ENCODE measurements at regions not wholly inside any gene's neighbourhood (a gene's known extent, or its start where the extent isn't known, plus 50 kb on each side); places are given as distances from the start of the nearest gene placed in this dataset.

GRCh38 chr11:92770981-92771380 is 198.5 kb upstream of the MTNR1B start:
- TF ChIP-seq, protein P1, sequence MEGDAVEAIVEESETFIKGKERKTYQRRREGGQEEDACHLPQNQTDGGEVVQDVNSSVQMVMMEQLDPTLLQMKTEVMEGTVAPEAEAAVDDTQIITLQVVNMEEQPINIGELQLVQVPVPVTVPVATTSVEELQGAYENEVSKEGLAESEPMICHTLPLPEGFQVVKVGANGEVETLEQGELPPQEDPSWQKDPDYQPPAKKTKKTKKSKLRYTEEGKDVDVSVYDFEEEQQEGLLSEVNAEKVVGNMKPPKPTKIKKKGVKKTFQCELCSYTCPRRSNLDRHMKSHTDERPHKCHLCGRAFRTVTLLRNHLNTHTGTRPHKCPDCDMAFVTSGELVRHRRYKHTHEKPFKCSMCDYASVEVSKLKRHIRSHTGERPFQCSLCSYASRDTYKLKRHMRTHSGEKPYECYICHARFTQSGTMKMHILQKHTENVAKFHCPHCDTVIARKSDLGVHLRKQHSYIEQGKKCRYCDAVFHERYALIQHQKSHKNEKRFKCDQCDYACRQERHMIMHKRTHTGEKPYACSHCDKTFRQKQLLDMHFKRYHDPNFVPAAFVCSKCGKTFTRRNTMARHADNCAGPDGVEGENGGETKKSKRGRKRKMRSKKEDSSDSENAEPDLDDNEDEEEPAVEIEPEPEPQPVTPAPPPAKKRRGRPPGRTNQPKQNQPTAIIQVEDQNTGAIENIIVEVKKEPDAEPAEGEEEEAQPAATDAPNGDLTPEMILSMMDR (IDR thresholded peaks at IDR 0.05), result no peak
- CTCF ChIA-PET, result no interaction called here
- Mint-ChIP-seq H3K27me3 (peaks cover 17% of the 10 kb centered on the region), H3K4me1 (ENCODE audit: low read depth) (peaks cover 6% of the 10 kb centered on the region), H3K27ac (no peak overlapping the region), H3K4me3 (no peak overlapping the region), H3K9me3 (no peaks in the 10 kb centered on the region), H3K36me3 (ENCODE audit: low read depth) (no peaks in the 10 kb centered on the region)
- Histone ChIP-seq H3K4me3 (ENCODE audit: low read length) (no peak overlapping the region), H3K9me3 (ENCODE audit: control insufficient read depth in 1 of 2, insufficient read depth in 1 of 2, low read length in 2 of 2) (no peaks in the 10 kb centered on the region), H3K4me1 (ENCODE audit: insufficient read depth, low read length) (no peaks in the 10 kb centered on the region), H3K27ac (ENCODE audit: low read depth in 1 of 2, low read length in 2 of 2) (no peak overlapping the region), H3K36me3 (ENCODE audit: insufficient read depth, low read length) (no peaks in the 10 kb centered on the region), H3K27me3 (ENCODE audit: control insufficient read depth in 1 of 2, insufficient read depth in 2 of 2, low read length in 2 of 2) (peaks cover 0 to 3% of the 10 kb centered on the region in 2 experiments)
- no peak for DNase-seq
- ATAC-seq (ENCODE audit: poor library complexity), result no peak
- POLR2A ChIA-PET, result no interaction called here
- intact Hi-C loops (cut with DNase I, micrococcal nuclease), result no loop called here

- Histone ChIP-seq H3K4me3 (ENCODE audit: low read length) (no peak overlapping the region), H3K27ac (ENCODE audit: low read depth in 1 of 2, low read length in 2 of 2) (no peak overlapping the region), H3K4me1 (ENCODE audit: insufficient read depth, low read length) (no peaks in the 10 kb centered on the region), H3K36me3 (ENCODE audit: insufficient read depth, low read length) (no peaks in the 10 kb centered on the region), H3K9me3 (ENCODE audit: control insufficient read depth in 1 of 2, insufficient read depth in 1 of 2, low read length in 2 of 2) (no peaks in the 10 kb centered on the region), H3K27me3 (ENCODE audit: control insufficient read depth in 1 of 2, insufficient read depth in 2 of 2, low read length in 2 of 2) (no peaks in the 10 kb centered on the region)
- intact Hi-C loops (cut with DNase I, micrococcal nuclease), result no loop called here
- ATAC-seq (ENCODE audit: poor library complexity) (no peak), DNase-seq (no peak)
- Mint-ChIP-seq H3K27me3 (peaks cover 15% of the 10 kb centered on the region), H3K36me3 (ENCODE audit: low read depth) (no peaks in the 10 kb centered on the region), H3K4me1 (ENCODE audit: low read depth) (peaks cover 1% of the 10 kb centered on the region), H3K27ac (no peak overlapping the region), H3K9me3 (no peaks in the 10 kb centered on the region), H3K4me3 (no peak overlapping the region)
- CTCF ChIA-PET, result no interaction called here
- POLR2A ChIA-PET, result no interaction called here
- TF ChIP-seq, protein P1 (IDR thresholded peaks at IDR 0.05), result no peak
Measured at GRCh38 chr11:92771701-92772100, 197.8 kb upstream of the MTNR1B start.

GRCh38 chr11:92775003-92775676 is 194.3 kb upstream of the MTNR1B start:
- Mint-ChIP-seq H3K9me3 (no peaks in the 10 kb centered on the region), H3K36me3 (ENCODE audit: low read depth) (no peaks in the 10 kb centered on the region), H3K27me3 (no peaks in the 10 kb centered on the region), H3K27ac (no peak overlapping the region), H3K4me1 (ENCODE audit: low read depth) (no peaks in the 10 kb centered on the region), H3K4me3 (no peak overlapping the region)
- TF ChIP-seq, protein P1 (IDR thresholded peaks at IDR 0.05), result no peak
- CTCF ChIA-PET, result no interaction called here
- no peaks in the 10 kb centered on the region for H3K9me3 ChIP-seq (ENCODE audit: control insufficient read depth in 1 of 2, insufficient read depth in 1 of 2, low read length in 2 of 2)
- intact Hi-C loops (cut with DNase I, micrococcal nuclease), result no loop called here
- no peaks in the 10 kb centered on the region for H3K27me3 ChIP-seq (ENCODE audit: control insufficient read depth in 1 of 2, insufficient read depth in 2 of 2, low read length in 2 of 2)
- POLR2A ChIA-PET, result no interaction called here
- no peak overlapping the region for H3K4me3 ChIP-seq (ENCODE audit: low read length)
- DNase-seq, result no peak
- no peaks in the 10 kb centered on the region for H3K36me3 ChIP-seq (ENCODE audit: insufficient read depth, low read length)
- H3K27ac ChIP-seq (ENCODE audit: low read depth in 1 of 2, low read length in 2 of 2), result no peak overlapping the region
- H3K4me1 ChIP-seq (ENCODE audit: insufficient read depth, low read length), result no peaks in the 10 kb centered on the region
- no peak for ATAC-seq (ENCODE audit: poor library complexity)
